AG09309 (cell line): ENCODE measurements at regions not wholly inside any gene's neighbourhood (a gene's known extent, or its start where the extent isn't known, plus 50 kb on each side); places are given as distances from the start of the nearest gene placed in this dataset.

Source experiments
- DNase-seq: peaks from one replicate; pipeline ENCODE4 v3.0.0-alpha.2; 2010; ENCODE audit warnings: low read depth
- H3K4me3 ChIP-seq: 2 replicates; pipeline ENCODE4 v1.5.1; 2011; ENCODE audit warnings: mild to moderate bottlenecking, low read depth, low read length, moderate library complexity; ENCODE audit not compliant: control insufficient read depth
- TF ChIP-seq, protein P1 (sequence below): IDR thresholded peaks from 2 replicates; pipeline ENCODE4 v1.5.1; 2011; ENCODE audit warnings: mild to moderate bottlenecking, low read depth, low read length, inconsistent platforms; ENCODE audit not compliant: insufficient read depth, control insufficient read depth; ENCODE audit errors: missing control alignments

DNA sequence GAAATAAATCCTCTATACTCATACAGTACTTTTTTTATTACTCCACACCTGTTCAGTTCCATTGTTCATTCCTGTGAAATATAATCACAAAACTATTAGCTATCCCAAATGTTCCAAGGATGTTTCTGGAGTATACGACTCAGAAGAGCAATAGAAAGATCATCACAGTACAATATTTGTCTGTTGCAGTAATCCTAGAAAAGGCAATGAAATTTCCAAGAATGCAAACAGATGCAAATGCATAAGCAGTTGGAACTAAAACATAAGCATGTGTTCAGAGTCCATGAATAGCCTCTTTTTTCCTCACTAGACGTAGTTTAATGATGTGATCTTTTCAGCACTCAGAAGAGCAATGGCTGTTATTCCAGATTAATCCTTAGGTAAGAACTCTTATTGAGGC lies 55.2 kb downstream of the RTL3 start:
- TF ChIP-seq, protein P1, sequence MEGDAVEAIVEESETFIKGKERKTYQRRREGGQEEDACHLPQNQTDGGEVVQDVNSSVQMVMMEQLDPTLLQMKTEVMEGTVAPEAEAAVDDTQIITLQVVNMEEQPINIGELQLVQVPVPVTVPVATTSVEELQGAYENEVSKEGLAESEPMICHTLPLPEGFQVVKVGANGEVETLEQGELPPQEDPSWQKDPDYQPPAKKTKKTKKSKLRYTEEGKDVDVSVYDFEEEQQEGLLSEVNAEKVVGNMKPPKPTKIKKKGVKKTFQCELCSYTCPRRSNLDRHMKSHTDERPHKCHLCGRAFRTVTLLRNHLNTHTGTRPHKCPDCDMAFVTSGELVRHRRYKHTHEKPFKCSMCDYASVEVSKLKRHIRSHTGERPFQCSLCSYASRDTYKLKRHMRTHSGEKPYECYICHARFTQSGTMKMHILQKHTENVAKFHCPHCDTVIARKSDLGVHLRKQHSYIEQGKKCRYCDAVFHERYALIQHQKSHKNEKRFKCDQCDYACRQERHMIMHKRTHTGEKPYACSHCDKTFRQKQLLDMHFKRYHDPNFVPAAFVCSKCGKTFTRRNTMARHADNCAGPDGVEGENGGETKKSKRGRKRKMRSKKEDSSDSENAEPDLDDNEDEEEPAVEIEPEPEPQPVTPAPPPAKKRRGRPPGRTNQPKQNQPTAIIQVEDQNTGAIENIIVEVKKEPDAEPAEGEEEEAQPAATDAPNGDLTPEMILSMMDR = no peak
- no peak overlapping the region for H3K4me3 ChIP-seq
- DNase-seq = no peak

DNA sequence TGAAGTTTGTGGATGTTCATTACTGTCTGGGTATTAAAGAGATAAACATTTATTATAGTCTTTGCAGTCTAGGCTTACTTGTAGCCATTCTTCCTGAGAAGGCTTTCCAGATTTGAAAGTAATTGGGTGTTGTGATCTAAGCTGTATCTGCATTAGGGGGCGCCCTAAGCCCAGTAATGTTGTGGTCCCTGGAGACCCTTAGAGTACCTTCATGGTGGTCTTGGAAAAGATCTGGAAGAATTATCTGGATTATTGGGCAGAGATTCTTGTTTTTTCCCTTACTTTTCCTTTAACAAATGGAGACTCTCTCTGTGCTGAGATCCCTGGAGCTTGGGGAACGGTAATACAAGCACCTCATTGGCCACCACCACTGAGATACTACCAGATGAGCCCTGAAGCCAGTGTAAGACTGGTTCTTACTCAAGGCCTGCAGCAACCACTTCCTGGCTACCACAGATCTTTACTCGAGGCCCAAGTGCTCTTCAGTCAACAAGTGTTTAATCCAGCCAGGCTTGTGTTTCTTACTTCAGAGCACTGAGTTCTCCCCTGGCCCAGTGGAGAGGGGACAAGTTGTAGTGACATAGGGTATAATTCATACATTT lies 63.1 kb downstream of the RTL3 start:
- DNase-seq = no peak
- no peak overlapping the region for H3K4me3 ChIP-seq
- TF ChIP-seq, protein P1 = peak; percentile 23

DNA sequence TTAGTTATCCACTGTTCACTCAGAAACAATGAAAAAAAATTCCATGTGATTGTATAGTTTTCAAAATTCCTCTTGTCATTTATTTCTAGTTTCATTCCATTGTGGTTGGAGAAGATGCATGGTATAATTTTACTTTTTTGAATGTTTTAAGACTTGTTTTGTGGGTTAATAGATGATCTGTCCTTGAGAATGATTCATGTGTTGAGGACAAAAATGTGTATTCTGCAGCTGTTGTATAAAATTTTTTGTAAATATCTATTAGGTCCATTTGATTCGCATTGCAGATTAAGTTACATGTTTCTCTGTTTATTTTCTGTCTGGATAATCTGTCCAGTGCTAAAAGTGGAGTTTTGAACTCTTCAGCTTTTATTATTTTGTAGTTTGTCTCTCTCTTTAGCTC lies 65.4 kb downstream of the RTL3 start:
- TF ChIP-seq, protein P1 = no peak
- H3K4me3 ChIP-seq = no peak overlapping the region
- no peak for DNase-seq

DNA sequence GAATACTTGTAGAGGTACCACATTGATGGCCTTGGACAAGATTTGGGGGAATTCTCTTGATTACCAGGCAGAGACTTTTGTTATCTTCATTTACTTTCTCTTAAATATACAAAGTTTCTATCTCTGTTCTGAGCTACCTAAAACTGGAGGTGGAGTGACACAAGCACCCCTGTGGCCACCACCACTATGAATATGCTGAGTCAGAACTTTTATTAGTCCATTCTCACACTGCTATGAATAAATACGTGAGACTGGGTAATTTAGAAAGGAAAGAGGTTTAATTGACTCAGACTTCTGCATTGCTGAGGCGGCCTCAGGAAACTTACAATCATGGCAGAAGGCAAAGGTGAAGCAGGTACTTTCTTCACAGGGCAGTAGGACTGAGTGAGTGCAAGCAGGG lies 67.1 kb downstream of the RTL3 start:
- TF ChIP-seq, protein P1 = no peak
- no peak overlapping the region for H3K4me3 ChIP-seq
- DNase-seq = no peak

DNA sequence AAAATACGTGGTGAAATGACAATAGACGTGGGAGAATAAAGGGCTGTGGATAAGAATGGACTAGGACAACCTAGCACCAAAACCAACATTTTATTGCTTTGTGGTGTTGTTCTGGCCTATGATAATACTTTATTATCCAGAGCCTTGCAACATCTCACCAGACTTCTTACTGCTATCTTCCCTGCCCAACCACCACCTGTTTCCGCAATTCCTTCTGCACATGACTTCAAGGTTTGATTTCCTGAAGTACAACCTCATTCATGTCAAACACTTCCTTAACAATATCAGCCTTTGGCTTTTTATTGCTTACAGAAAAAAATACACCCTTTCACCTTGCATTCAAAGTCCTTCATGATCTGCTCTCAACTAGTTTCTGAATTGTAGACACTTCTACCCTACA lies 84.8 kb downstream of the RTL3 start:
- H3K4me3 ChIP-seq = no peak overlapping the region
- DNase-seq = no peak
- TF ChIP-seq, protein P1 = no peak

DNA sequence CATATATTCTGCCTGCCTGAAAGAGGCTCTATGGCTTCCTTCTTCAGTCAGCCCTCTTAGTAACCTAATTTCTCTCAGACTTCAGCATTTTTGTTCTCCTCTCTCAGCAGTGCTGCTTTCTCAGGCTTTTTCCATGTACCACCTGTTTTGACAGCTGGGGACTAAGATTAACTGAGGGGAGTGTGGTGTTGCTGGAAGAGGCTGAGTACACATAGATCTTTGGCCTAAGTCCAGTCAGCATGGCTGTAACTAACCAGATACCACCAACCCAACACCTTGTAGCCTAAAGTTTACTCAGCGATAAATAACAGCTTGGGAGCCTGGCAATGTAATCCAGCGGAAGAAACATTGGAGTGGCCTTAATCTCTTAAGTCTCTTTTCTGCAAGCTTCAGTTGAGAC lies 85.5 kb downstream of the RTL3 start:
- no peak for DNase-seq
- TF ChIP-seq, protein P1 = no peak
- no peak overlapping the region for H3K4me3 ChIP-seq

DNA sequence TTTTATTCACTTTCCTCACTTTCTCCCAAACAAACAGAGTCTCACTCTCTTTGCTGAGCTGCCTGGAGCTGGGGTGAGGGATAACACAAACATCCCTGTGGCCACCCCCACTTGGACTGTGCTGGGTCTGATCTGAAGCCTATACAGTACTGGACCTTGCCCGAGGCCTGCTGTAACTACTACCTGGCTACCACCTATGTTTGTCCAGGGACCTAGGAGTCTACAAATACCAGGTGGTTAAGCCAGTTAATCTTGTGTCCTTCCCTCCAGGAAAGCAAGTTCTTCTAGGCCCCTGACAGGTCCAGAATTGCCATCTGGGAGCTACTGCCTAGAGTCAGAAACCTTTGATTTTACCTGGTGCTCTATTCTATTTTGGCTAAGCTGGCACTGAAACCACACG lies 87.3 kb downstream of the RTL3 start:
- TF ChIP-seq, protein P1 = no peak
- H3K4me3 ChIP-seq = no peak overlapping the region
- no peak for DNase-seq
